GM18520 (cell line): ENCODE measurements at regions not wholly inside any gene's neighbourhood (a gene's known extent, or its start where the extent isn't known, plus 50 kb on each side); places are given as distances from the start of the nearest gene placed in this dataset.

ENCODE experiments used
- ATAC-seq: cut with Tn5 transposase; IDR thresholded peaks from one replicate; pipeline ENCODE4 v1.9.1; 2021; ENCODE audit not compliant: unreplicated experiment

GRCh38 chr20:40188319-40188718, 500.7 kb downstream of the MAFB start:
- no peak for ATAC-seq

GRCh38 chr20:40186826-40187225, 502.2 kb downstream of the MAFB start:
- no peak for ATAC-seq

- ATAC-seq, result no peak
These were observed 507.4 kb downstream of the MAFB start for GRCh38 chr20:40181676-40182075.

GRCh38 chr20:40176098-40176841, 512.8 kb downstream of the MAFB start:
- no peak for ATAC-seq

GRCh38 chr20:40175296-40175695, 513.7 kb downstream of the MAFB start:
- ATAC-seq, result no peak

GRCh38 chr20:40173872-40174271, 515.2 kb downstream of the MAFB start:
- ATAC-seq, result no peak

- no peak for ATAC-seq
These were observed 519.9 kb downstream of the MAFB start for GRCh38 chr20:40168981-40169620.

- no peak for ATAC-seq
These were observed 527.6 kb downstream of the MAFB start for GRCh38 chr20:40161391-40161790.

- ATAC-seq, result no peak
These were observed 528.9 kb downstream of the MAFB start for GRCh38 chr20:40160097-40160550.

GRCh38 chr20:40159276-40159675, 529.8 kb downstream of the MAFB start:
- no peak for ATAC-seq

- ATAC-seq, result peak; percentile 82
These were observed 532.3 kb downstream of the MAFB start for GRCh38 chr20:40156600-40157317.

- ATAC-seq, result no peak
These were observed 534.5 kb downstream of the MAFB start for GRCh38 chr20:40154514-40154913.

GRCh38 chr20:40148886-40149285, 540.1 kb downstream of the MAFB start:
- no peak for ATAC-seq

GRCh38 chr20:40146071-40146470, 543.0 kb downstream of the MAFB start:
- ATAC-seq, result no peak

GRCh38 chr20:40144581-40144980, 544.5 kb downstream of the MAFB start:
- ATAC-seq, result no peak

- no peak for ATAC-seq
These were observed 554.9 kb downstream of the MAFB start for GRCh38 chr20:40134176-40134575.

GRCh38 chr20:40120827-40121226, 568.2 kb downstream of the MAFB start:
- ATAC-seq, result no peak

GRCh38 chr20:40111282-40111681, 577.8 kb downstream of the MAFB start:
- ATAC-seq, result no peak

GRCh38 chr20:40110311-40110831, 578.7 kb downstream of the MAFB start:
- ATAC-seq, result no peak

GRCh38 chr20:40109136-40109535, 579.9 kb downstream of the MAFB start:
- ATAC-seq, result no peak

GRCh38 chr20:40108321-40108720, 580.7 kb downstream of the MAFB start:
- no peak for ATAC-seq

GRCh38 chr20:40104959-40105358, 584.1 kb downstream of the MAFB start:
- no peak for ATAC-seq
